NCI-H748 (cell line): ENCODE measurements at regions not wholly inside any gene's neighbourhood (a gene's known extent, or its start where the extent isn't known, plus 50 kb on each side); places are given as distances from the start of the nearest gene placed in this dataset.

Experiments
- DNase-seq: peaks from one replicate; lab custom pipeline; 2025; ENCODE audit not compliant: unreplicated experiment; lab: John Stamatoyannopoulos, UW

GRCh38 chr6:76702187-76702586, 629.7 kb upstream of the IMPG1 start:
- DNase-seq: no peak

GRCh38 chr6:76701610-76702009, 629.1 kb upstream of the IMPG1 start:
- no peak for DNase-seq

- peak; percentile 44 for DNase-seq
Measured at GRCh38 chr6:76697585-76697984, 625.1 kb upstream of the IMPG1 start.

GRCh38 chr6:76694795-76695194, 622.3 kb upstream of the IMPG1 start:
- DNase-seq: peak; percentile 14

GRCh38 chr6:76684875-76685274, 612.4 kb upstream of the IMPG1 start:
- DNase-seq: peak; percentile 51

- DNase-seq: peak; percentile 28
Measured at GRCh38 chr6:76683985-76684384, 611.5 kb upstream of the IMPG1 start.

GRCh38 chr6:76682842-76683241, 610.4 kb upstream of the IMPG1 start:
- DNase-seq: peak; percentile 31

GRCh38 chr6:76681781-76682180, 609.3 kb upstream of the IMPG1 start:
- DNase-seq: no peak

GRCh38 chr6:76677017-76677416, 604.6 kb upstream of the IMPG1 start:
- no peak for DNase-seq

- no peak for DNase-seq
Measured at GRCh38 chr6:76671751-76672150, 599.3 kb upstream of the IMPG1 start.

GRCh38 chr6:76644231-76644630, 571.8 kb upstream of the IMPG1 start:
- DNase-seq: no peak

- DNase-seq: no peak
Measured at GRCh38 chr6:76639941-76640340, 567.5 kb upstream of the IMPG1 start.

- DNase-seq: no peak
Measured at GRCh38 chr6:76634695-76635094, 562.2 kb upstream of the IMPG1 start.

- peak; percentile 71 for DNase-seq
Measured at GRCh38 chr6:76633259-76633658, 560.8 kb upstream of the IMPG1 start.

- DNase-seq: no peak
Measured at GRCh38 chr6:76631622-76632021, 559.2 kb upstream of the IMPG1 start.

GRCh38 chr6:76615395-76615794, 542.9 kb upstream of the IMPG1 start:
- no peak for DNase-seq

GRCh38 chr6:76612954-76613353, 540.5 kb upstream of the IMPG1 start:
- peak; percentile 65 for DNase-seq

- no peak for DNase-seq
Measured at GRCh38 chr6:76609160-76609559, 536.7 kb upstream of the IMPG1 start.

GRCh38 chr6:76594109-76594508, 521.6 kb upstream of the IMPG1 start:
- DNase-seq: no peak

- peak; percentile 5 for DNase-seq
Measured at GRCh38 chr6:76593668-76594067, 521.2 kb upstream of the IMPG1 start.

GRCh38 chr6:76592566-76592965, 520.1 kb upstream of the IMPG1 start:
- DNase-seq: no peak

GRCh38 chr6:76587271-76587670, 514.8 kb upstream of the IMPG1 start:
- no peak for DNase-seq

GRCh38 chr6:76584121-76584520, 511.7 kb upstream of the IMPG1 start:
- no peak for DNase-seq

GRCh38 chr6:76578746-76579145, 506.3 kb upstream of the IMPG1 start:
- no peak for DNase-seq
